ENCODE measurements at regions not wholly inside any gene's neighbourhood (a gene's known extent, or its start where the extent isn't known, plus 50 kb on each side); places are given as distances from the start of the nearest gene placed in this dataset.
"Not testable (repeated sequence)": the region's sequence is repeated elsewhere in the genome, so short reads cannot be mapped to it uniquely, and the experiment has no call there.

GRCh38 chr11:134967746-134968145 lies 555.7 kb upstream of the B3GAT1 start:
- DNase-seq (ENCODE audit: low spot score) (no peak), ATAC-seq (ENCODE audit: low read depth) (no peak)
- no peak for TF ChIP-seq CTCF (IDR thresholded peaks at IDR 0.05; ENCODE audit: poor library complexity, severe bottlenecking)
- no peak overlapping the region for H3K4me3 ChIP-seq (ENCODE audit: severe bottlenecking)
- H3K4me1 ChIP-seq (ENCODE audit: insufficient read depth, poor library complexity, severe bottlenecking): no peaks in the 10 kb centered on the region
- H3K27ac ChIP-seq (ENCODE audit: poor library complexity, severe bottlenecking): no peak overlapping the region
- no peaks in the 10 kb centered on the region for H3K9me3 ChIP-seq (ENCODE audit: severe bottlenecking)
- H3K36me3 ChIP-seq (ENCODE audit: low read depth): no peaks in the 10 kb centered on the region
- no peaks in the 10 kb centered on the region for H3K27me3 ChIP-seq (ENCODE audit: insufficient read depth, poor library complexity, severe bottlenecking)

GRCh38 chr11:134961386-134961785 lies 549.3 kb upstream of the B3GAT1 start:
- not testable (repeated sequence) for H3K27me3 ChIP-seq (ENCODE audit: insufficient read depth, poor library complexity, severe bottlenecking); H3K27ac ChIP-seq (ENCODE audit: poor library complexity, severe bottlenecking); ATAC-seq (ENCODE audit: low read depth); H3K4me1 ChIP-seq (ENCODE audit: insufficient read depth, poor library complexity, severe bottlenecking); DNase-seq (ENCODE audit: low spot score); H3K9me3 ChIP-seq (ENCODE audit: severe bottlenecking); H3K4me3 ChIP-seq (ENCODE audit: severe bottlenecking); H3K36me3 ChIP-seq (ENCODE audit: low read depth)

- ATAC-seq (ENCODE audit: low read depth): no peak
- TF ChIP-seq CTCF (IDR thresholded peaks at IDR 0.05; ENCODE audit: poor library complexity, severe bottlenecking): no peak
- no peaks in the 10 kb centered on the region for H3K9me3 ChIP-seq (ENCODE audit: severe bottlenecking)
Measured at GRCh38 chr11:134958870-134959269, 546.8 kb upstream of the B3GAT1 start.

GRCh38 chr11:134958336-134958640 lies 546.2 kb upstream of the B3GAT1 start:
- no peak for ATAC-seq (ENCODE audit: low read depth)
- no peak for TF ChIP-seq CTCF (IDR thresholded peaks at IDR 0.05; ENCODE audit: poor library complexity, severe bottlenecking)
- Histone ChIP-seq H3K27me3 (ENCODE audit: insufficient read depth, poor library complexity, severe bottlenecking) (no peaks in the 10 kb centered on the region), H3K27ac (ENCODE audit: poor library complexity, severe bottlenecking) (no peak overlapping the region), H3K4me3 (ENCODE audit: severe bottlenecking) (no peak overlapping the region), H3K9me3 (ENCODE audit: severe bottlenecking) (no peaks in the 10 kb centered on the region), H3K36me3 (ENCODE audit: low read depth) (no peaks in the 10 kb centered on the region), H3K4me1 (ENCODE audit: insufficient read depth, poor library complexity, severe bottlenecking) (no peaks in the 10 kb centered on the region)
- DNase-seq (ENCODE audit: low spot score): no peak

More at GRCh38 chr11:134958870-134959269, 546.8 kb upstream of the B3GAT1 start:
- no peak for DNase-seq (ENCODE audit: low spot score)
- H3K4me1 ChIP-seq (ENCODE audit: insufficient read depth, poor library complexity, severe bottlenecking): no peaks in the 10 kb centered on the region
- no peaks in the 10 kb centered on the region for H3K36me3 ChIP-seq (ENCODE audit: low read depth)
- H3K27me3 ChIP-seq (ENCODE audit: insufficient read depth, poor library complexity, severe bottlenecking): no peaks in the 10 kb centered on the region
- H3K27ac ChIP-seq (ENCODE audit: poor library complexity, severe bottlenecking): no peak overlapping the region
- no peak overlapping the region for H3K4me3 ChIP-seq (ENCODE audit: severe bottlenecking)

- Histone ChIP-seq H3K9me3 (ENCODE audit: severe bottlenecking) (no peaks in the 10 kb centered on the region), H3K4me1 (ENCODE audit: insufficient read depth, poor library complexity, severe bottlenecking) (no peaks in the 10 kb centered on the region), H3K27me3 (ENCODE audit: insufficient read depth, poor library complexity, severe bottlenecking) (no peaks in the 10 kb centered on the region), H3K27ac (ENCODE audit: poor library complexity, severe bottlenecking) (no peak overlapping the region), H3K36me3 (ENCODE audit: low read depth) (no peaks in the 10 kb centered on the region), H3K4me3 (ENCODE audit: severe bottlenecking) (no peak overlapping the region)
- TF ChIP-seq CTCF (IDR thresholded peaks at IDR 0.05; ENCODE audit: poor library complexity, severe bottlenecking): no peak
- DNase-seq (ENCODE audit: low spot score): no peak
- no peak for ATAC-seq (ENCODE audit: low read depth)
Measured at GRCh38 chr11:134957540-134958335, 545.7 kb upstream of the B3GAT1 start.
